ENCODE measurements at regions not wholly inside any gene's neighbourhood (a gene's known extent, or its start where the extent isn't known, plus 50 kb on each side); places are given as distances from the start of the nearest gene placed in this dataset.

- H4K20me1 ChIP-seq (ENCODE audit: insufficient read depth, low read length): no peaks in the 10 kb centered on the region
- H3K9ac ChIP-seq (ENCODE audit: low read depth, low read length): no peak overlapping the region
- H3K27me3 ChIP-seq (ENCODE audit: insufficient read depth, low read length, poor library complexity): no peaks in the 10 kb centered on the region
- no peak overlapping the region for H3K4me3 ChIP-seq (ENCODE audit: low read depth in 1 of 2, low read length in 2 of 2)
- H3K9me3 ChIP-seq (ENCODE audit: insufficient read depth, low read length, severe bottlenecking): no peaks in the 10 kb centered on the region
- H3K36me3 ChIP-seq (ENCODE audit: insufficient read depth, low read length): no peaks in the 10 kb centered on the region
- H3K27ac ChIP-seq (ENCODE audit: low read length): no peak overlapping the region
- no peak overlapping the region for H2AFZ ChIP-seq (ENCODE audit: low read depth, low read length)
- H3K4me2 ChIP-seq (ENCODE audit: insufficient read depth, low read length): no peak overlapping the region
- TF ChIP-seq EZH2 (IDR thresholded peaks at IDR 0.05; ENCODE audit: borderline replicate concordance, low read depth, low read length, severe bottlenecking): no peak
- TF ChIP-seq CTCF (IDR thresholded peaks at IDR 0.05; ENCODE audit: borderline replicate concordance, extremely low read depth, low read length, poor library complexity, severe bottlenecking): peak; percentile 93
- peak; percentile 95 for ATAC-seq (ENCODE audit: insufficient read depth, low read depth)
- no peaks in the 10 kb centered on the region for H3K4me1 ChIP-seq (ENCODE audit: insufficient read depth, low read length)
- H3K79me2 ChIP-seq (ENCODE audit: insufficient read depth, low read length): no peaks in the 10 kb centered on the region
- DNase-seq: peak; percentile 62
These were observed 135.9 kb downstream of the TM2D1 start for GRCh38 chr1:61588736-61589672.

GRCh38 chr1:61585714-61586113, 139.2 kb downstream of the TM2D1 start:
- DNase-seq (no peak), ATAC-seq (ENCODE audit: insufficient read depth, low read depth) (no peak)
- Histone ChIP-seq H3K79me2 (ENCODE audit: insufficient read depth, low read length) (no peaks in the 10 kb centered on the region), H3K9ac (ENCODE audit: low read depth, low read length) (no peak overlapping the region), H3K36me3 (ENCODE audit: insufficient read depth, low read length) (no peaks in the 10 kb centered on the region), H3K27me3 (ENCODE audit: insufficient read depth, low read length, poor library complexity) (no peaks in the 10 kb centered on the region), H3K9me3 (ENCODE audit: insufficient read depth, low read length, severe bottlenecking) (no peaks in the 10 kb centered on the region), H4K20me1 (ENCODE audit: insufficient read depth, low read length) (no peaks in the 10 kb centered on the region), H3K4me2 (ENCODE audit: insufficient read depth, low read length) (no peak overlapping the region), H3K27ac (ENCODE audit: low read length) (no peak overlapping the region), H2AFZ (ENCODE audit: low read depth, low read length) (no peak overlapping the region), H3K4me3 (ENCODE audit: low read depth in 1 of 2, low read length in 2 of 2) (no peak overlapping the region), H3K4me1 (ENCODE audit: insufficient read depth, low read length) (no peaks in the 10 kb centered on the region)
- TF ChIP-seq CTCF (IDR thresholded peaks at IDR 0.05; ENCODE audit: borderline replicate concordance, extremely low read depth, low read length, poor library complexity, severe bottlenecking) (no peak), EZH2 (IDR thresholded peaks at IDR 0.05; ENCODE audit: borderline replicate concordance, low read depth, low read length, severe bottlenecking) (no peak)

GRCh38 chr1:61583703-61584102, 141.2 kb downstream of the TM2D1 start:
- no peaks in the 10 kb centered on the region for H3K36me3 ChIP-seq (ENCODE audit: insufficient read depth, low read length)
- no peak overlapping the region for H3K4me3 ChIP-seq (ENCODE audit: low read depth in 1 of 2, low read length in 2 of 2)
- no peak overlapping the region for H3K4me2 ChIP-seq (ENCODE audit: insufficient read depth, low read length)
- H4K20me1 ChIP-seq (ENCODE audit: insufficient read depth, low read length): no peaks in the 10 kb centered on the region
- no peak for DNase-seq
- ATAC-seq (ENCODE audit: insufficient read depth, low read depth): no peak
- H3K4me1 ChIP-seq (ENCODE audit: insufficient read depth, low read length): no peaks in the 10 kb centered on the region
- H3K9ac ChIP-seq (ENCODE audit: low read depth, low read length): no peak overlapping the region
- no peak overlapping the region for H2AFZ ChIP-seq (ENCODE audit: low read depth, low read length)
- no peaks in the 10 kb centered on the region for H3K27me3 ChIP-seq (ENCODE audit: insufficient read depth, low read length, poor library complexity)
- H3K9me3 ChIP-seq (ENCODE audit: insufficient read depth, low read length, severe bottlenecking): no peaks in the 10 kb centered on the region
- TF ChIP-seq EZH2 (IDR thresholded peaks at IDR 0.05; ENCODE audit: borderline replicate concordance, low read depth, low read length, severe bottlenecking) (no peak), CTCF (IDR thresholded peaks at IDR 0.05; ENCODE audit: borderline replicate concordance, extremely low read depth, low read length, poor library complexity, severe bottlenecking) (no peak)
- no peaks in the 10 kb centered on the region for H3K79me2 ChIP-seq (ENCODE audit: insufficient read depth, low read length)
- no peak overlapping the region for H3K27ac ChIP-seq (ENCODE audit: low read length)

All from DND-41 (cell line).